Fibroblast of pulmonary artery (primary cell): ENCODE measurements at regions not wholly inside any gene's neighbourhood (a gene's known extent, or its start where the extent isn't known, plus 50 kb on each side); places are given as distances from the start of the nearest gene placed in this dataset.

Experiments used
- DNase-seq: peaks from one replicate; pipeline ENCODE4 v3.0.0-alpha.2; 2010; ENCODE audit warnings: low read depth
- H3K4me3 ChIP-seq: replicated peaks from 2 replicates; pipeline ENCODE4 v1.5.1; 2011; ENCODE audit warnings: low read depth, mild to moderate bottlenecking, control low read depth, low read length, moderate library complexity
- TF ChIP-seq, protein P1 (sequence below): IDR thresholded peaks from 2 replicates; pipeline ENCODE4 v1.5.1; 2011; ENCODE audit warnings: mild to moderate bottlenecking, control low read depth, low read length, inconsistent platforms; ENCODE audit errors: missing control alignments

DNA sequence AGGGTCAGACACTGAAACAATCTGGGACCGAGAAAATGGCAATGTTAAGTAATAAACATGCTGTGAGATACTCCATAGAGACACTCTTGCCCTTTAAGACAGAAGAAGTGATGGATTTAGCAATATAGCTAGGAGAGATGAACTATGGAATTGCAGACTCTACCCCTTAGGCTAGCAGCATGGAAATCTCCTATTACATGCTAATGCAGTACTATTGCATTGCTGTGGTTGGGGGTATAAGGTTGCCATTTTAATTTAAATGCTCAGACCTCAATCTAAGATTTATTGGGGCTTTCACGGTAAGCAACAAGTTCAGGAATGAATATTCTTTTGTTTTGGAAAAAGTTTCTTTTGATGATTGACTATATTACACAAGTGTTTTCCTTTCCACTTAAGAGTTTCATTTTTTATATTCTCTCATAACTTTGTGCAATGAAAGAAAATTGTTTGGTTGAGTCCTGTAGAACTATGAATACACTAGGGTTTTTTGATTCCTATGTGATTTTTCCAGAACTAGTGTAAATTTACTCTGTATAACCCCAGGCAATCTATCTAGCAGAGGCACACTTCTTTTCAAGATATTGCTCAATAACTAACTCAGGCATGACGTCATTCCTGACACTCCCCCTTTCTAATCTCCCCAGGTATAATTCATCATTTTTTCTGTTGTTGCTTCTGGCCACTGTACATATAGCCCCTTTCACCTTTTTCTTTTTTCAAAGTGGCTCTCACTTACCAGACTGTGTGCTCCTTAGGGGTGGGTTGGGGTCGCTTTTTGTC, 394.7 kb upstream of the KLF12 start:
- TF ChIP-seq, protein P1, sequence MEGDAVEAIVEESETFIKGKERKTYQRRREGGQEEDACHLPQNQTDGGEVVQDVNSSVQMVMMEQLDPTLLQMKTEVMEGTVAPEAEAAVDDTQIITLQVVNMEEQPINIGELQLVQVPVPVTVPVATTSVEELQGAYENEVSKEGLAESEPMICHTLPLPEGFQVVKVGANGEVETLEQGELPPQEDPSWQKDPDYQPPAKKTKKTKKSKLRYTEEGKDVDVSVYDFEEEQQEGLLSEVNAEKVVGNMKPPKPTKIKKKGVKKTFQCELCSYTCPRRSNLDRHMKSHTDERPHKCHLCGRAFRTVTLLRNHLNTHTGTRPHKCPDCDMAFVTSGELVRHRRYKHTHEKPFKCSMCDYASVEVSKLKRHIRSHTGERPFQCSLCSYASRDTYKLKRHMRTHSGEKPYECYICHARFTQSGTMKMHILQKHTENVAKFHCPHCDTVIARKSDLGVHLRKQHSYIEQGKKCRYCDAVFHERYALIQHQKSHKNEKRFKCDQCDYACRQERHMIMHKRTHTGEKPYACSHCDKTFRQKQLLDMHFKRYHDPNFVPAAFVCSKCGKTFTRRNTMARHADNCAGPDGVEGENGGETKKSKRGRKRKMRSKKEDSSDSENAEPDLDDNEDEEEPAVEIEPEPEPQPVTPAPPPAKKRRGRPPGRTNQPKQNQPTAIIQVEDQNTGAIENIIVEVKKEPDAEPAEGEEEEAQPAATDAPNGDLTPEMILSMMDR = no peak

DNA sequence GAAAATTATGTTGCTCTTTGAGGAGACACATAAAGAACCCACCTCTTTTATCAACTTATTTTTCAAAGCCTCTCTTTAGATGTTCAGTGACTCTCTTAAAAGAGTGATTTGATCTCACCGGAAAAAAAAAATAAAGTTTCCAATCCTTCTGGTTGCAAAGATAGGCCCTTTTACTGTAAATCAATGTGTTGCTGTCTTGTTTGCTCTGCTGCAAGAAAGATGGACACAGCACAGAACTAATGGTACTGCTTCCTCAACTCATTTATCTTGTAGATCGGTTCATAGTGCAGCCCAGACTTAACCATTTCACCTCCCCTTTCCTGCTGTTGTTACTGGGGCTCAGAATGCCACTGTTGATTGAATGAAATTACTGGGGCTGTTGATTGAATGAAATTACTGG, 388.9 kb upstream of the KLF12 start:
- no peak overlapping the region for H3K4me3 ChIP-seq
- no peak for DNase-seq
- TF ChIP-seq, protein P1 = no peak

More for the DNA sequence above, 394.7 kb upstream of the KLF12 start:
- no peak for DNase-seq
- no peak overlapping the region for H3K4me3 ChIP-seq

DNA sequence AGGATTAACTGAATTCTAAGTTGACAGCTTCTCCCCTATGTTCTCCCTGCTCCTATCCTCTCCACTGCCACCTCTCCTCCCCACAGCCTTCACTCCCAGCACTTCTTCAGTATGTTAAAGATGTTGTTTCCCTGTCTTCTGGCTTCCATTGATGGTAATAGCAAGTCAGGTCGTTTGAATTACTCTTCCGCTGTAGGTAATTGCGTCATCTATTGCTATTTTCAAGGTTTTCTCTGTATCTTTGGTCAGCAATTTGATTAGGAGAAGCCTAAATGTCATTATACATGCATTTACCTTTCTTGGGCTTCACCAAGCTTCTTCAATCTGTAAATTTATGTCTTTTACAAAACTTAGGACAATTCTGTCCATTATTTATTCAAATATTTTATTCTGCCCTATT, 377.3 kb upstream of the KLF12 start:
- TF ChIP-seq, protein P1 = no peak
- DNase-seq = no peak
- H3K4me3 ChIP-seq = no peak overlapping the region

DNA sequence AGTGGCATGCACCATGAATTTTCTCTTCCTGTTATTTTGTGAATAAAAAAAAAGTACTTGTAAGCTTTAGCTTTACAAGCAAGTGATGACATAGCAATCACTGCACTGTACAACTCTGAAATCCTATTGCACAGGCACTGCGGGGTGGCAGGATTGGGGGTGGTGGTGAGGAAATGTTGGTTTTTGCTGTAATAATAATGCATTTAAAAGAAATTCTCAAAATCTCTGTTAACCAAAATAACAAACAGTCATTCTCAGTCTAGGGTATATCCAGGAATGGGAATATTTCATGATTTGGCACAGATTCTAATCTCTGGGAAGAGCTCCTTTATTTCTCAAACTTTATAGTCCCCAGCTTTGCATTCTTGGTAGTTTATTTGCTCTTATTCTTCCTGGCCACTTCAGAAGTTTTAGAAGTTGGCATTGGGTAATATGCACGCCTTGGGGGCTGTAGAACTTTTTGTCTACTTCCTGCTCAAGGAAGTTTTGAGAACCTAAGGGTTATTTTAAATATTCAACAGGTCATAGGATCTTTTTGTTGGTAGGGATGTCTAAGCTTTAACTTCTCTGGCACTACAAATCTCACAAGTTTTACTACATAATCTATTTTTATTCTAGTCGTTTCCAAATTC, 353.0 kb upstream of the KLF12 start:
- TF ChIP-seq, protein P1 = no peak
- DNase-seq = no peak
- H3K4me3 ChIP-seq = no peak overlapping the region

DNA sequence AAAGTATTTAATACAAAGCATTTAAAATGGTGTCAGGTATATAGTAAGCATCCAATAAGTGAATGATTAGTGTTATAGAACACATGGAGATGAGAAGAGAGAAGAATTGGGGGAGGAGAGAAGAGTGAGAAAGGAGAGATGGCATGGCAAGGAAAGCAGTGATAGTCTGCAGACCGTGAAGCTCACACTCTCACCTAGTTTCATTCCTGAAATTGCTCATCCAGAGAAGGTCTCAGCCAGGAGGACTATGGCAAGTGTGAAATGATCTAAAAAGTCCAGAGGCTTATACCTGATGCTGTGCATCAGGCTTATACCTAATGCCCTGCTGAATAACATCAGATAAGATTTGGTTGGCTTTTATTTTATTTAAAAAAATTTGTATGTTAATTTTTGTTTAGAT, 351.6 kb upstream of the KLF12 start:
- TF ChIP-seq, protein P1 = no peak
- no peak overlapping the region for H3K4me3 ChIP-seq
- DNase-seq = no peak

DNA sequence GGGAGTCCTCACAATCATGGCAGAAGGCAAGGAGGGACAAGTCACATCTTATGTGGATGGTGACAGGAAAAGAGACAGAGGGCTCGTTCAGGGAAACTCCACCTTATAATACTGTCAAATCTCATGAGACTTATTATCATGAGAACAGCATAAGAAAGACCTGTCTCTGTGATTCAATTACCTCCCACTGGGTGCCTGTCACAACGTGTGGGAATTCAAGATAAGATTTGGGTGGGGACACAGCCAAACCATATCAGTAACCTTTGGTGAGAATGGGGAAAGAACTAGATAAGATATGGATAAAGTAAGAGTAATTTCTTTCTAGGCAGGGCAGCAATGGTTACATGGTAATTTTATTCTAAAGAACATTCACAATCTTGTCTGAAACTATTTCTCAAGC, 344.9 kb upstream of the KLF12 start:
- TF ChIP-seq, protein P1 = no peak
- no peak overlapping the region for H3K4me3 ChIP-seq

DNA sequence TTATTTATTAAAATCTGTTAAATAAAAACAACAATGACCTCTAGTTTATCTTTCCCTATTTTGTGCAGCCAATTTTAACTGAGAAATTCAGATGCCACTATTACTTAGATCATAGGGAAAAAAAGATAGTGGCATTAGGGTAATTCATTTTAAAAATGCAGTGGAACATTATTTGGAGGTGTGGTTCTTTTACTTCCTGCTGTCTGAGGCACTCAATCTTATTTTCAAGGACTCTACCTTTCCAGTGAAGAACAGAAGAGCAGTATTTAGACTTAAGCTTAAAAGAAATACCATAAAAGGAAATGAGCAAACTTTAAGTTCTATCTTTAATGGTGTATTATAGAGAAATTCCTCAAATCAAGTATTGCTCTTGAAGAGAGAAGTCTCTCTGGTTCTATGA, 342.6 kb upstream of the KLF12 start:
- no peak overlapping the region for H3K4me3 ChIP-seq
- TF ChIP-seq, protein P1 = no peak
- DNase-seq = no peak

More for the DNA sequence above, 344.9 kb upstream of the KLF12 start:
- no peak for DNase-seq
